ENCODE measurements at regions not wholly inside any gene's neighbourhood (a gene's known extent, or its start where the extent isn't known, plus 50 kb on each side); places are given as distances from the start of the nearest gene placed in this dataset.

DNA sequence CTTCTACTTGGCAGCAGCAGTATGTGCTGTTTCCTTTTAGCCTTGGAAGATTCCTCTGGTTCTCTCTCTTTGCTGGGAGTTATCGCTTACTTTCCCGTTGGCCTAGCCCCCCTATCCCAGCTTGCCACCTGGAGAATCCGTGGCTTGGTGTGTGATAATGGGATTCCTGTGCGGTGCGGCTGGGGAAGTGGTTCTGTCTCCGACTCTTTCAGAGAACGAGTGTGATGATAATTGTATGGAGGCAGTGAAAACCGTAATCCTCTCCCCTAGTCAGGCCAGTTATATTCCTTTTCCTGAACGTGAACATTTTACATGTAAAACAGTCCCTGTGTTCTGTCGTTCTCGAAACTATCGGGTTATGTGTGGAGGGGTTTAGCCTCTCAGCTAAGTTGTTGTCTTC lies 300.1 kb upstream of the C2CD4B start:
- no peak for DNase-seq (ENCODE audit: low read depth in 3 of 3)

DNA sequence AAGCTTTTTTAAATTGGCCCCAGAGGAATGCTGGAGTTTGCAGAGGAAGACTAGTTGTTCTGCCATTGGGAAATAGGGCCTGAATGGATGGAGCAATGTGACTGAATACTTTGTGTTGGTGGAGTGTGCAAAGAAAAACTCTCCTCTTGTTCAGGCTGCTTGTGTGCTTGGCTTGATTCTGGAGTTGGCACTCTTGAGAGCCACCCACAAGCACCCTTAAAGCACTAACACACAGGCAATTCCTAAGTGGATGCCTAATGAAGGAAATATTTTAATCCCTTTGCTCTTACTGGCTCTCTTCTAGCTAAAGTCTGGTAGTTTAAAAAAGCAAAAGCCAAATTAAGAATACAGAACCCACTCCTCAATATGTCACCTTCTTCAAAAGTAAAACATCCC lies 304.4 kb upstream of the C2CD4B start:
- DNase-seq (ENCODE audit: low read depth in 3 of 3): no peak

- DNase-seq (ENCODE audit: low read depth in 3 of 3): no peak
Observed at GRCh38 chr15:62469874-62470688, 305.0 kb upstream of the C2CD4B start.

GRCh38 chr15:62472616-62473299 lies 307.7 kb upstream of the C2CD4B start:
- no peak for DNase-seq (ENCODE audit: low read depth in 3 of 3)

- no peak for DNase-seq (ENCODE audit: low read depth in 3 of 3)
Observed at GRCh38 chr15:62474021-62474770, 309.1 kb upstream of the C2CD4B start.

DNA sequence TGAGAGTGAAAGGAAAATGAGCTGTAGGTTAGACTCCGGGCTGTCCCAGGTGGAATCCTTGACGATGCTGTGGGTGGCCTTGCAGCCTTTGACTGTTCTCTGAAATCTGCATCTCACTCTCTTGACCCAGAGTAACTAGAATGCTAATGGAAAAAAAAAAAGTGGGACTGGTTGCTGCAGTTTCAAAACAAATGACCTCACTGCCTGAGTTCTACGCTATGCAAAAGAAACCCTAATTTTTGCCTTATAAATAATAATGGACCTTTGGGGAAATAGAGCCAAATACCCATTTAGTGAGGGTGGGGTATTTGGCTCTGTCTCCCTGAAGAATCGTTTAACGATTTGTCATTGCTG lies 309.7 kb upstream of the C2CD4B start:
- no peak for DNase-seq (ENCODE audit: low read depth in 3 of 3)

DNA sequence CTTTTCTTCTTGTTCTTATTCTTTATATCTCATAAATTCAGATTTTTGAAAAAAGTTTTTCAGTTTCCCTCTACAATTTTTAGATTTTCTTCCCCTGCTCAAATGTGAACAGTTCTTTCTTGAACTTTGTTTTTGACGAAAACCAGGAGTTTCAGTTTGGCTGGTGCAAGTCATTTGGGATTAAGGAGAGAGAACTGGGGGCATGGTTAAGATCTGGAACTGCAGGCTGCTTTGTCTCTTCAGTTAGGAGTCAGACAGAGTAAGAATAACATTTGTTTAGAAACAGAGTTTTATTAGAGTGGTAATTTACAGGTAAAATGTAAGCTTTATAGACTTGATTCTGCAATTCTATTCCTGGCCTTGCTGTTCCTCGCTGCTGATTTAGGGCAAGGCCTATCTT lies 310.5 kb upstream of the C2CD4B start:
- DNase-seq (ENCODE audit: low read depth in 3 of 3): no peak

- DNase-seq (ENCODE audit: low read depth in 3 of 3): no peak
Observed at GRCh38 chr15:62476163-62476562, 311.1 kb upstream of the C2CD4B start.

GRCh38 chr15:62477929-62478328 lies 312.8 kb upstream of the C2CD4B start:
- DNase-seq (ENCODE audit: low read depth in 3 of 3): no peak

DNA sequence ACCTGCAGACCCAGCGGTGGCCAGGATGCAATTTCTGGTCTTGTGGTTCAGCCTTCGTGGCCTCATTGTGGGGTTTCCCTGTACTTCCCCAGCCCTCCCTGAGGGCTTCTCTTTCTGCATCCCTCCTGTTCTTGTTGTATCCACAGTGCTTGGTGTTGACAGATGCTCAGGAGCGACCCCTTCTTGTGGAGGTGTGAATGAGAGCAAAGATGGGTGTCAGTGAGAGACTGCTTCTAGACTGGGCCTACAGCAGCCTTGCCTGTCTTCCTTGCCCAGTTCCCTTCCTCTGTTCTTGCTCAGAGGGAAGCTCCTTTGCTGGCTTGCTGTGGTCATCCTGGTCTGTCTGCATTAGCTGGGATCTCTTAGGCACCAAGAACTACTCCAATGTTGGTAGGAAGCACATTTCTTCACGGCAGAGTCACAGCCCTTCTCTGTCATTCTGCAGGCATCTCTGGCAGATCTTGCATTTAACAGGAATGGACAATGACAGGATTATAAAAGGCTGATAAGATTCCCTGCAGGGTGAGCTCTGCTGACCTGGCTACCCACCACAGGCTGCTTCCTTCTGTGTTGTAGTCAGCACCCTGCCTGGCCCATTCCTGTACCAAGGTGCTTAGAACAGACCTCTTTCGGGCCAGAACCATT lies 317.8 kb upstream of the C2CD4B start:
- DNase-seq (ENCODE audit: low read depth in 3 of 3): no peak

DNA sequence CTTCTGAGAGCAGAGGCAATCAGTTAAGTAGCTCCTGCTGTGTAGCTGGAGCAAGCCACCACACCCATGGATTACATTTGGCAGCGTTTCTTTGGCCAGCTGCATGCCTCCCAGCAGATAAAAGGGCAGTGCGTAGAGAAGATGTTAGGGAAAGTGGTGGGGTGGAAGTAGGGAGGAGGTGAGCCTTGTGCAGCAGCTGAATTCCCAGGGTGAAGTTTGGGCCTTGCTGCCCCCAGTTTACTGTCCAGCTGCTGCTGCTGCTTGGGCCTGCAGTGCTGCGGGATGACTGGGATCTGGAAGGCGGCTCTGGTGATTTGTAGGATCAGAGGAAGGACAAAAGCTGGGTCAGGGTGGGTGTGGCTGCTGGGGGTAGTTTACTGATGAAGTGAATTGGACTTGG lies 318.7 kb upstream of the C2CD4B start:
- DNase-seq (ENCODE audit: low read depth in 3 of 3): no peak

DNA sequence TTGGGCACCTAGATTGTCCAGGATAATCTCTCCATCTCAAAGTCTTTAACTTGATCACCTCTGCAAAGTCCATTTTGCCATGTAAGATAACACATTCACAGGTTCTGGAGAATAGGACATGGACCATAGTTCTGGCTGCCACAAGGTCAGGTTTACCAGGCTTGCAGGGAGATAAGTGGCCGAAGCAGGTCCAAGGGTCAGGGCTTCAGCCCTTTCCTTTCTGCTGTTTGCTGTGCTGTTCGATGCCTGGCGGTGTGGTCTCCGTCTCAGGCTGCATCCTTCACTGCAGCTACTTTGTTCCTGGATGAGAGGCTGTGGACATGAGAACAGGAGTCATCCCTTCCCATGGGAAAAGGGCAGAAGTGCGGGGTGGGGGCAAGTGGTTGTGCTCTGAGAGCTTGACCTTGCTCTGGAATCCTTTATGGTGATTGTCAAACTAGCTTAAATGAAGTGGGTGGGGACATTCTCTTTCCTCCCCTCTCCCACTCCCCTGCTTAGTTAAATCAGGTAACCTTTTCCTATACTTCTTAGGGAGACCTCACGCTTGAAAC lies 320.2 kb upstream of the C2CD4B start:
- DNase-seq (ENCODE audit: low read depth in 3 of 3): no peak

GRCh38 chr15:62486041-62486440 lies 321.0 kb upstream of the C2CD4B start:
- no peak for DNase-seq (ENCODE audit: low read depth in 3 of 3)

DNA sequence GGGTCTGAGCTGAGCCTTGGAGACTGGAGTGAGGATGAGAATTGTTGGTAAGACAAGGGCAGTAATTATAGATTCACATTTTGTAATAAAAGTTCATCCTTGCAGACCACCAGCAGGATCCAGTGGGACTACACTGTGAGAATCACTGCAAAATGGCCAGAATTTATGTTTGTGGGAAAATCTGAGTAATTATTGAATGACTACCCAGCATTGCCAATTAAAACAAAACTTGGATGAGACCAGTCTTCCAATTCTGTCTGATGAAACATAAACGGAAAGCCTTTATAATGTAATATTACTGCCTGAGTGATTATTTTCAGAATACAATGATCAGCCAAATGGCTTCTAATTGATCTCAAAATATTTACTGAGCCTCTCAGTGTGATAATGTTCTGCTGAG lies 323.3 kb upstream of the C2CD4B start:
- no peak for DNase-seq (ENCODE audit: low read depth in 3 of 3)

DNA sequence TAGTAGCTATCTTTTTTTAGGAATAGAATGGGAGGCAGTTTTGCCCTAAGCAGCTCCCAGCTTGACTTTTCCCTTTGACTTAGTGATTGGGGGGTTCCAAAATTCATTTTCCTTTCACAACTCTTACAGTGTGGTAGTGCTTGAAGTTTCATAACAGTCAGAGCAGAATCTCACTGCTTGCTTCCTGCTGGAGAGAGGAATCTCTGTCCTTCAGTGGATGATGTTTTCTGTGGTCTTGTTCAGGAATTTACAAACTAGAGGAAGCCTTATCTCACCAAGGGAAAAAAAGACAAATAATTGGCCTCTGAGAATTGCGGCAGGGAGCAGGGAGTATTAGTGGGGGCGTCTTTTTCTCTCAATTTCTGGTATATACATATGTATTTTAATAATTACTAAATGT lies 326.6 kb upstream of the C2CD4B start:
- DNase-seq (ENCODE audit: low read depth in 3 of 3): no peak

GRCh38 chr15:62492900-62493299 lies 327.8 kb upstream of the C2CD4B start:
- DNase-seq (ENCODE audit: low read depth in 3 of 3): no peak

GRCh38 chr15:62494197-62494596 lies 329.1 kb upstream of the C2CD4B start:
- no peak for DNase-seq (ENCODE audit: low read depth in 3 of 3)

GRCh38 chr15:62495670-62496614 lies 330.9 kb upstream of the C2CD4B start:
- DNase-seq (ENCODE audit: low read depth in 3 of 3): no peak

DNA sequence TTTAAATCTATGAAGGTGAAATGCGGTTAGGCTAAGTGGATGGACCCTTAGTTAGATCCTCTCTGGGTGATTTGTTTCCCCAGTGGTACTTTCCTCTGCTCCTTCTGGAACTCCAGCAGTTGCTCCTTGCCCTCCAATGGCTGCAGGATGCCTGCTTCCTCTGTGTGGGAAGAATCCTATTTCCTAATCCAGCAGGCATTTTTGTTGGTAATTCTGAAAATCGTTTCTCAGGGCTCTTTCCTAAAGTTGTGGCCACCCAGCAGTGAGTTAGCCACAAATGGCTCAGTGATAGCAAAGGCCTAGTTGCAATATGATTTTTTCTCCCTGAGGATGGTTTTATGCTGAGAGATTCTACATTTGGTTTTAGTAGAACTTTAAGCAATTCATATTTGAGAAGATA lies 332.3 kb upstream of the C2CD4B start:
- no peak for DNase-seq (ENCODE audit: low read depth in 3 of 3)

GRCh38 chr15:62498278-62498677 lies 333.2 kb upstream of the C2CD4B start:
- DNase-seq (ENCODE audit: low read depth in 3 of 3): no peak

DNA sequence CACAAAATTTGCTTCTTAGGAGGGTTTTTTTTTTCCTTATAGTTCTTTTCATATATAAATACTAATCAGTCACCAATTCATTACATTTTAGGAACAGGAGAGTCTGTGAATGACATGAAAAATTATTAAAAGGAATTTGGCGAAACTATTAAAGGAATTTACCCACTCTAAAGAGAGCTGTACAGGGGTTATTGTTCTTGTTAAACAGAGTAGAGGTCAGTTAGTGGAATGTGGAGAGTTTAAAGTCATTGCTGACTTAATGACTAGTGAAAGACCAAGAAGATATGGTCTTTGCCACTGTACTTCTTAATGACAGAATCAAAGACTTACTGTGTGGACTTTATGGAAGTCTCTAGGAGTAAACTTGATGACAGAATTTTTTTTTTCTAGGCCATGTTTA lies 333.6 kb upstream of the C2CD4B start:
- no peak for DNase-seq (ENCODE audit: low read depth in 3 of 3)
